Activated CD4-positive, alpha-beta T cell treated with anti-CD3 and anti-CD28 coated beads, Interleukin-2, amount 50 U/mL, for 24 hours (primary cell): ENCODE measurements at regions not wholly inside any gene's neighbourhood (a gene's known extent, or its start where the extent isn't known, plus 50 kb on each side); places are given as distances from the start of the nearest gene placed in this dataset.

Source experiments
- DNase-seq, 2 donors: peaks; one replicate each; pipeline ENCODE4 v3.0.0-alpha.2; 2020; ENCODE audit warnings: low read depth in 1 of 2, low spot score in 1 of 2

- DNase-seq: no peak
Measured at GRCh38 chr13:44272692-44273091, 100.9 kb upstream of the SERP2 start.

- DNase-seq: no peak
Measured at GRCh38 chr13:44273216-44273615, 100.4 kb upstream of the SERP2 start.

GRCh38 chr13:44273991-44274770 lies 99.4 kb upstream of the SERP2 start:
- peak in 1 of 2 donors; percentile 51 for DNase-seq

- no peak for DNase-seq
Measured at GRCh38 chr13:44274771-44275205, 98.8 kb upstream of the SERP2 start.

GRCh38 chr13:44275381-44275780 lies 98.2 kb upstream of the SERP2 start:
- DNase-seq: no peak

- DNase-seq: no peak
Measured at GRCh38 chr13:44276061-44276460, 97.6 kb upstream of the SERP2 start.

GRCh38 chr13:44277459-44277858 lies 96.2 kb upstream of the SERP2 start:
- no peak for DNase-seq

GRCh38 chr13:44278166-44278565 lies 95.5 kb upstream of the SERP2 start:
- no peak for DNase-seq

- no peak for DNase-seq
Measured at GRCh38 chr13:44280456-44280855, 93.2 kb upstream of the SERP2 start.

- no peak for DNase-seq
Measured at GRCh38 chr13:44281252-44282000, 92.2 kb upstream of the SERP2 start.

- no peak for DNase-seq
Measured at GRCh38 chr13:44283600-44283999, 90.0 kb upstream of the SERP2 start.

GRCh38 chr13:44287958-44288357 lies 85.7 kb upstream of the SERP2 start:
- no peak for DNase-seq

- DNase-seq: no peak
Measured at GRCh38 chr13:44292545-44292944, 81.1 kb upstream of the SERP2 start.

GRCh38 chr13:44293374-44293773 lies 80.2 kb upstream of the SERP2 start:
- no peak for DNase-seq

- DNase-seq: no peak
Measured at GRCh38 chr13:44293908-44294735, 79.5 kb upstream of the SERP2 start.

- no peak for DNase-seq
Measured at GRCh38 chr13:44294876-44295275, 78.7 kb upstream of the SERP2 start.

- DNase-seq: no peak
Measured at GRCh38 chr13:44296856-44297255, 76.8 kb upstream of the SERP2 start.

- DNase-seq: no peak
Measured at GRCh38 chr13:44298314-44298713, 75.3 kb upstream of the SERP2 start.

- no peak for DNase-seq
Measured at GRCh38 chr13:44299152-44299943, 74.3 kb upstream of the SERP2 start.

GRCh38 chr13:44300895-44301638 lies 72.6 kb upstream of the SERP2 start:
- DNase-seq: no peak
